GM19463 (cell line): ENCODE measurements at regions not wholly inside any gene's neighbourhood (a gene's known extent, or its start where the extent isn't known, plus 50 kb on each side); places are given as distances from the start of the nearest gene placed in this dataset.

Source experiments
- ATAC-seq: cut with Tn5 transposase; IDR thresholded peaks from one replicate; pipeline ENCODE4 v1.9.1; 2021; ENCODE audit warnings: mild to moderate bottlenecking, moderate library complexity; ENCODE audit not compliant: unreplicated experiment

- ATAC-seq: no peak
Measured at GRCh38 chr20:24277196-24277595, 192.2 kb upstream of the SYNDIG1 start.

GRCh38 chr20:24275946-24276705 is 193.3 kb upstream of the SYNDIG1 start:
- ATAC-seq: no peak

- ATAC-seq: no peak
Measured at GRCh38 chr20:24273251-24273650, 196.2 kb upstream of the SYNDIG1 start.

GRCh38 chr20:24261351-24261750 is 208.1 kb upstream of the SYNDIG1 start:
- ATAC-seq: no peak

GRCh38 chr20:24257171-24257570 is 212.3 kb upstream of the SYNDIG1 start:
- ATAC-seq: no peak

- ATAC-seq: no peak
Measured at GRCh38 chr20:24256307-24256706, 213.1 kb upstream of the SYNDIG1 start.

- no peak for ATAC-seq
Measured at GRCh38 chr20:24254480-24254879, 214.9 kb upstream of the SYNDIG1 start.

GRCh38 chr20:24253321-24253720 is 216.1 kb upstream of the SYNDIG1 start:
- no peak for ATAC-seq

GRCh38 chr20:24245094-24245493 is 224.3 kb upstream of the SYNDIG1 start:
- no peak for ATAC-seq

GRCh38 chr20:24242763-24243162 is 226.7 kb upstream of the SYNDIG1 start:
- no peak for ATAC-seq

GRCh38 chr20:24241466-24241865 is 228.0 kb upstream of the SYNDIG1 start:
- ATAC-seq: no peak

- no peak for ATAC-seq
Measured at GRCh38 chr20:24236963-24237362, 232.5 kb upstream of the SYNDIG1 start.

- no peak for ATAC-seq
Measured at GRCh38 chr20:24236201-24236600, 233.2 kb upstream of the SYNDIG1 start.

GRCh38 chr20:24235296-24236175 is 233.9 kb upstream of the SYNDIG1 start:
- no peak for ATAC-seq

GRCh38 chr20:24227600-24227999 is 239.0 kb upstream of the GGTLC1 start:
- ATAC-seq: no peak

- ATAC-seq: no peak
Measured at GRCh38 chr20:24212494-24212893, 223.9 kb upstream of the GGTLC1 start.

GRCh38 chr20:24211972-24212371 is 223.4 kb upstream of the GGTLC1 start:
- no peak for ATAC-seq

- ATAC-seq: no peak
Measured at GRCh38 chr20:24210356-24210755, 221.8 kb upstream of the GGTLC1 start.

- ATAC-seq: no peak
Measured at GRCh38 chr20:24208652-24209051, 220.1 kb upstream of the GGTLC1 start.

- no peak for ATAC-seq
Measured at GRCh38 chr20:24207803-24208300, 219.3 kb upstream of the GGTLC1 start.

GRCh38 chr20:24206995-24207394 is 218.4 kb upstream of the GGTLC1 start:
- ATAC-seq: no peak
